ENCODE measurements at regions not wholly inside any gene's neighbourhood (a gene's known extent, or its start where the extent isn't known, plus 50 kb on each side); places are given as distances from the start of the nearest gene placed in this dataset.
A peak's percentile ranks its signal among the peaks of the same experiment; 100 is the strongest.

- peak; percentile 73 to 90 for DNase-seq
Observed at GRCh38 chr16:51569203-51569931, 418.3 kb upstream of the SALL1 start.

GRCh38 chr16:51567911-51568310, 416.8 kb upstream of the SALL1 start:
- no peak for DNase-seq

- peak; percentile 38 to 72 for DNase-seq
Observed at GRCh38 chr16:51565184-51565583, 414.1 kb upstream of the SALL1 start.

- DNase-seq: no peak
Observed at GRCh38 chr16:51562891-51563290, 411.8 kb upstream of the SALL1 start.

GRCh38 chr16:51559901-51560300, 408.8 kb upstream of the SALL1 start:
- DNase-seq: no peak

GRCh38 chr16:51557670-51558069, 406.6 kb upstream of the SALL1 start:
- no peak for DNase-seq

- no peak for DNase-seq
Observed at GRCh38 chr16:51556694-51557340, 405.7 kb upstream of the SALL1 start.

- DNase-seq: no peak
Observed at GRCh38 chr16:51553910-51554309, 402.8 kb upstream of the SALL1 start.

GRCh38 chr16:51553314-51553713, 402.2 kb upstream of the SALL1 start:
- DNase-seq: no peak

- DNase-seq: no peak
Observed at GRCh38 chr16:51550800-51551347, 399.8 kb upstream of the SALL1 start.

- no peak for DNase-seq
Observed at GRCh38 chr16:51549836-51550235, 398.8 kb upstream of the SALL1 start.

GRCh38 chr16:51545951-51546350, 394.9 kb upstream of the SALL1 start:
- DNase-seq: no peak

GRCh38 chr16:51544851-51545467, 393.9 kb upstream of the SALL1 start:
- no peak for DNase-seq

- DNase-seq: no peak
Observed at GRCh38 chr16:51543971-51544370, 392.9 kb upstream of the SALL1 start.

- no peak for DNase-seq
Observed at GRCh38 chr16:51542981-51543815, 392.1 kb upstream of the SALL1 start.

- no peak for DNase-seq
Observed at GRCh38 chr16:51540259-51540658, 389.2 kb upstream of the SALL1 start.

GRCh38 chr16:51538707-51539498, 387.8 kb upstream of the SALL1 start:
- DNase-seq: peak; percentile 93 to 94

GRCh38 chr16:51535591-51535990, 384.5 kb upstream of the SALL1 start:
- DNase-seq: no peak

- DNase-seq: no peak
Observed at GRCh38 chr16:51532551-51532950, 381.5 kb upstream of the SALL1 start.

- DNase-seq: no peak
Observed at GRCh38 chr16:51531271-51531670, 380.2 kb upstream of the SALL1 start.

GRCh38 chr16:51527349-51527748, 376.3 kb upstream of the SALL1 start:
- no peak for DNase-seq

GRCh38 chr16:51526621-51527020, 375.6 kb upstream of the SALL1 start:
- DNase-seq: no peak
